ENCODE measurements at regions not wholly inside any gene's neighbourhood (a gene's known extent, or its start where the extent isn't known, plus 50 kb on each side); places are given as distances from the start of the nearest gene placed in this dataset.

GRCh38 chr12:74169607-74170006 is 368.0 kb upstream of the ATXN7L3B start:
- Histone ChIP-seq H2BK15ac (ENCODE audit: low read length) (no peak overlapping the region), H2AFZ (ENCODE audit: low read length) (no peak overlapping the region), H3K27me3 (replicated peaks in 1 of 4; ENCODE audit: control insufficient read depth in 3 of 4, extremely low read depth in 1 of 4, insufficient read depth in 3 of 4, low read length in 3 of 4) (no peaks in the 10 kb centered on the region), H3K4me1 (replicated peaks in 1 of 4; ENCODE audit: control insufficient read depth in 3 of 4, insufficient read depth in 4 of 4, low read length in 3 of 4) (no peaks in the 10 kb centered on the region; a peak in 1 of 7 replicates), H3K4me2 (ENCODE audit: insufficient read depth in 1 of 2, low read depth in 2 of 2, low read length in 2 of 2) (no peak overlapping the region), H2BK5ac (ENCODE audit: low read depth, low read length) (no peak overlapping the region), H2BK20ac (ENCODE audit: low read length) (no peak overlapping the region), H3K79me1 (ENCODE audit: low read depth, low read length) (no peaks in the 10 kb centered on the region), H3K36me3 (ENCODE audit: control insufficient read depth in 2 of 4, insufficient read depth in 4 of 4, low read length in 3 of 4) (no peaks in the 10 kb centered on the region), H3K4me3 (ENCODE audit: extremely low read depth in 1 of 4, insufficient read depth in 2 of 4, low read depth in 3 of 4, low read length in 4 of 4) (no peak overlapping the region), H2BK12ac (ENCODE audit: low read depth, low read length) (no peak overlapping the region), H3K79me2 (ENCODE audit: control insufficient read depth in 1 of 2, insufficient read depth in 2 of 2, low read length in 2 of 2) (no peaks in the 10 kb centered on the region), H3K56ac (replicated peaks; ENCODE audit: insufficient read length, low read depth, low read length) (no peak overlapping the region), H4K8ac (ENCODE audit: extremely low read depth, insufficient read depth, low read length) (no peak overlapping the region), H3K9ac (replicated peaks in 1 of 4; ENCODE audit: extremely low read depth in 1 of 4, low read depth in 3 of 4, low read length in 3 of 4) (no peak overlapping the region), H3K23ac (ENCODE audit: insufficient read length) (no peak overlapping the region), H3K27ac (ENCODE audit: low read depth, low read length) (no peak overlapping the region), H3K14ac (ENCODE audit: insufficient read length) (no peak overlapping the region), H3K9me3 (ENCODE audit: insufficient read depth in 2 of 2, low read depth in 1 of 2, low read length in 1 of 2) (peaks cover 0 to 4% of the 10 kb centered on the region in 2 experiments; a peak in 1 of 4 replicates), H3K4ac (replicated peaks; ENCODE audit: insufficient read length, low read depth, low read length) (no peak overlapping the region), H4K20me1 (replicated peaks in 1 of 2; ENCODE audit: control insufficient read depth in 1 of 2, insufficient read depth in 2 of 2, low read length in 2 of 2) (no peaks in the 10 kb centered on the region), H2BK120ac (replicated peaks; ENCODE audit: low read depth, low read length) (no peak overlapping the region), H3K23me2 (ENCODE audit: low read depth, low read length) (peaks cover 2% of the 10 kb centered on the region; the same call in 1 of the 2 replicates), H4K91ac (replicated peaks; ENCODE audit: insufficient read length, low read length) (no peak overlapping the region), H2AK5ac (ENCODE audit: low read depth, low read length) (no peak overlapping the region), H4K5ac (ENCODE audit: insufficient read length, low read depth, low read length) (no peak overlapping the region), H3K18ac (ENCODE audit: extremely low read depth, low read length) (no peak overlapping the region)
- TF ChIP-seq CREB1 (IDR thresholded peaks at IDR 0.05) (no peak), ASH2L (IDR thresholded peaks at IDR 0.05; ENCODE audit: low read length) (no peak), SIX5 (IDR thresholded peaks at IDR 0.05; ENCODE audit: low read depth, low read length) (no peak), SP1 (IDR thresholded peaks at IDR 0.05; ENCODE audit: low read depth, low read length) (no peak), ATF3 (IDR thresholded peaks at IDR 0.05; ENCODE audit: insufficient read depth, low read depth, low read length) (no peak), PHF8 (conservative IDR thresholded peaks at IDR 0.05; ENCODE audit: low read depth, low read length) (no peak), SP4 (IDR thresholded peaks at IDR 0.05; ENCODE audit: low read length) (no peak), SIN3A (conservative IDR thresholded peaks at IDR 0.05 in 1 of 2, IDR thresholded peaks at IDR 0.05 in 1 of 2; ENCODE audit: low read depth in 1 of 2, low read length in 2 of 2) (no peak), JUN (IDR thresholded peaks at IDR 0.05; ENCODE audit: low read depth, low read length) (no peak), CHD1 (IDR thresholded peaks at IDR 0.05; ENCODE audit: low read depth, low read length) (no peak), CEBPB (IDR thresholded peaks at IDR 0.05; ENCODE audit: low read depth, low read length) (no peak), SIRT6 (IDR thresholded peaks at IDR 0.05; ENCODE audit: low read length) (no peak), MAFK (IDR thresholded peaks at IDR 0.05; ENCODE audit: low read depth, low read length) (no peak), NRF1 (IDR thresholded peaks at IDR 0.05; ENCODE audit: low read depth, low read length) (no peak)
- FAIRE-seq (no peak), DNase-seq (ENCODE audit: low read depth in 1 of 2, low spot score in 2 of 2) (no peak)
- ChIA-PET POLR2A (ENCODE audit: partially characterized antibody) (interaction anchor here (0.7 kb wide), 1 partner anchor 121 kb away, joined by 3 read pairs; no protein-coding TSS in a partner anchor), CTCF (ENCODE audit: partially characterized antibody) (no interaction called here)
- 98% methylated on average over 2 of the region's 2 CpGs; no CpG with 5 or more reads in 1 of the 2 experiments for WGBS, 2 experiments (ENCODE audit: extremely low coverage in 1 of 2, insufficient coverage in 1 of 2, insufficient read length in 1 of 2, insufficient replicate concordance in 2 of 2, low coverage in 1 of 2, low lambda C conversion rate in 2 of 2, missing lambda C conversion rate in 1 of 2)

Data from H1 (cell line).